Neural crest cell (in vitro differentiated cells): ENCODE measurements at regions not wholly inside any gene's neighbourhood (a gene's known extent, or its start where the extent isn't known, plus 50 kb on each side); places are given as distances from the start of the nearest gene placed in this dataset.

Source experiments
- DNase-seq: peaks from one replicate; pipeline ENCODE4 v3.0.0; 2021; ENCODE audit warnings: low read depth, mixed read lengths, low spot score
- H3K27ac Mint-ChIP-seq: one replicate; pipeline ENCODE4 v1.8.0; 2021; ENCODE audit warnings: mild to moderate bottlenecking, mixed read lengths; ENCODE audit not compliant: unreplicated experiment
- H3K27me3 Mint-ChIP-seq: 2 replicates; pipeline ENCODE4 v1.8.0; 2021; ENCODE audit warnings: low read depth, mild to moderate bottlenecking, mixed read lengths
- H3K36me3 Mint-ChIP-seq: 2 replicates; pipeline ENCODE4 v1.8.0; 2021; ENCODE audit warnings: low read depth, mild to moderate bottlenecking, mixed read lengths
- H3K4me1 Mint-ChIP-seq: 2 replicates; pipeline ENCODE4 v1.8.0; 2021; ENCODE audit warnings: mixed read lengths
- H3K4me3 Mint-ChIP-seq: one replicate; pipeline ENCODE4 v1.8.0; 2021; ENCODE audit warnings: mild to moderate bottlenecking, mixed read lengths
- H3K9me3 Mint-ChIP-seq: 2 replicates; pipeline ENCODE4 v1.8.0; 2021; ENCODE audit warnings: mixed read lengths
- CTCF ChIP-seq: fragments of 200-600 bp; sonication (generic); conservative IDR thresholded peaks from 2 replicates; pipeline ENCODE4 v1.5.0; 2021; ENCODE audit warnings: antibody characterized with exemption, mild to moderate bottlenecking

- Mint-ChIP-seq H3K4me3 (no peak overlapping the region), H3K27me3 (no peaks in the 10 kb centered on the region), H3K27ac (no peak overlapping the region), H3K4me1 (no peaks in the 10 kb centered on the region), H3K9me3 (peaks cover 4% of the 10 kb centered on the region), H3K36me3 (no peaks in the 10 kb centered on the region)
- no peak for TF ChIP-seq CTCF
- DNase-seq, result no peak
Measured at GRCh38 chr7:46028246-46028645, 107.2 kb upstream of the IGFBP3 start.

- no peaks in the 10 kb centered on the region for H3K27me3 Mint-ChIP-seq
- H3K4me3 Mint-ChIP-seq, result no peak overlapping the region
- H3K27ac Mint-ChIP-seq, result no peak overlapping the region
- H3K4me1 Mint-ChIP-seq, result no peaks in the 10 kb centered on the region
- H3K36me3 Mint-ChIP-seq, result no peaks in the 10 kb centered on the region
- H3K9me3 Mint-ChIP-seq, result peaks cover 4% of the 10 kb centered on the region
- no peak for DNase-seq
- no peak for TF ChIP-seq CTCF
Measured at GRCh38 chr7:46026741-46027140, 105.7 kb upstream of the IGFBP3 start.

- Mint-ChIP-seq H3K4me1 (no peaks in the 10 kb centered on the region), H3K27me3 (no peaks in the 10 kb centered on the region)
Measured at GRCh38 chr7:46024263-46024916, 103.3 kb upstream of the IGFBP3 start.

GRCh38 chr7:46022397-46022796 lies 101.3 kb upstream of the IGFBP3 start:
- H3K36me3 Mint-ChIP-seq, result peaks cover 7% of the 10 kb centered on the region
- H3K27me3 Mint-ChIP-seq, result peaks cover 2% of the 10 kb centered on the region
- H3K27ac Mint-ChIP-seq, result no peak overlapping the region
- no peak for TF ChIP-seq CTCF
- no peak for DNase-seq
- H3K4me3 Mint-ChIP-seq, result no peak overlapping the region
- no peaks in the 10 kb centered on the region for H3K4me1 Mint-ChIP-seq
- H3K9me3 Mint-ChIP-seq, result peaks cover 7% of the 10 kb centered on the region

More at GRCh38 chr7:46024263-46024916, 103.3 kb upstream of the IGFBP3 start:
- H3K27ac Mint-ChIP-seq, result no peak overlapping the region
- no peak for DNase-seq
- H3K9me3 Mint-ChIP-seq, result peaks cover 4% of the 10 kb centered on the region
- H3K4me3 Mint-ChIP-seq, result no peak overlapping the region
- no peak for TF ChIP-seq CTCF
- no peaks in the 10 kb centered on the region for H3K36me3 Mint-ChIP-seq

GRCh38 chr7:46015107-46015868 lies 94.2 kb upstream of the IGFBP3 start:
- Mint-ChIP-seq H3K4me1 (peaks cover 7% of the 10 kb centered on the region), H3K4me3 (no peak overlapping the region), H3K27me3 (peaks cover 2% of the 10 kb centered on the region), H3K27ac (no peak overlapping the region), H3K9me3 (peaks cover 14% of the 10 kb centered on the region), H3K36me3 (peaks cover 9% of the 10 kb centered on the region)
- no peak for TF ChIP-seq CTCF
- peak; percentile 54 for DNase-seq
